AG10803 (cell line): ENCODE measurements at regions not wholly inside any gene's neighbourhood (a gene's known extent, or its start where the extent isn't known, plus 50 kb on each side); places are given as distances from the start of the nearest gene placed in this dataset.

Source experiments
- DNase-seq: peaks from one replicate; pipeline ENCODE4 v3.0.0; 2010; ENCODE audit warnings: low read depth
- H3K4me3 ChIP-seq: 2 replicates; pipeline ENCODE4 v1.5.1; 2011; ENCODE audit warnings: mild to moderate bottlenecking, low read length, control low read depth
- CTCF ChIP-seq: conservative IDR thresholded peaks from 2 replicates; pipeline ENCODE4 v1.5.1; 2011; ENCODE audit warnings: mild to moderate bottlenecking, low read length, control low read depth, inconsistent platforms

DNA sequence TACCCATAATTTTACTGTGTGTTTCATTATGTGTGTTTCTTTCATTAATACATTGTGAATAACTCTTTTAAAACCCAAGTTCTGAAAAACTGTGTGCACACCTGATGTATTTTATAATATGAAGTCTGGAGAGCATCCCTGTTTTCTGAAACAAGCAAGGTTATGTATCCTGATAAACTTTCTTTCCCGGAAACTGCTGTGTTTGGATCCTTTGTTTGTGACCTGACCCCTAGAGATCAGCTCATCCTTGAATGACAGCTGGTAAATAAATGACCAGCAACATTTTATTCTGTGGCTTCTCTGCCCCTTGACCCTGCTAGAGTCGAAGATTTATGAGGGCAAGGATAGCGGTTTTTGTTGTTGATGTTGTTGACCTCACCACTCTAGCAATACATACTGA, 535.6 kb upstream of the ZFP42 start:
- DNase-seq, result no peak
- no peak overlapping the region for H3K4me3 ChIP-seq
- TF ChIP-seq CTCF, result no peak

DNA sequence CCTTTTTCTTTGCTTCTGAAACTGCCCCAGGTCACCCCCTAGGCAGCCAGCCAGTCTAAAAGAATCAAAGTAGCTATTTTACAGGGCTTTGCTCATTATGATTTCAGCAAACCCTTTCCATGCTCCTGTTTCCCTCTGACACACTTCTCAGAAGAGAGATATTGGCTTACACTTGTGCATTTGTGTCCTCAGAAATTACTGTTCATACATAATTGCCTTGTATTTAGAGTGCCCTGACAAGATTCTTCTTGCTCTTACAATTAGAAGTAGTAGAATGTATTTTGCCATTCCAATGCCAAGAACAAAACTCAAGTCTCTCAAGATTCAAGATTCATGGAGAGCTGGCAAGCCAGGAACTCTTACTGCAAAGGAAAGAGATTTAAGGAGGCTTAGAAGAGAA, 531.0 kb upstream of the ZFP42 start:
- H3K4me3 ChIP-seq, result no peak overlapping the region
- DNase-seq, result no peak
- no peak for TF ChIP-seq CTCF

DNA sequence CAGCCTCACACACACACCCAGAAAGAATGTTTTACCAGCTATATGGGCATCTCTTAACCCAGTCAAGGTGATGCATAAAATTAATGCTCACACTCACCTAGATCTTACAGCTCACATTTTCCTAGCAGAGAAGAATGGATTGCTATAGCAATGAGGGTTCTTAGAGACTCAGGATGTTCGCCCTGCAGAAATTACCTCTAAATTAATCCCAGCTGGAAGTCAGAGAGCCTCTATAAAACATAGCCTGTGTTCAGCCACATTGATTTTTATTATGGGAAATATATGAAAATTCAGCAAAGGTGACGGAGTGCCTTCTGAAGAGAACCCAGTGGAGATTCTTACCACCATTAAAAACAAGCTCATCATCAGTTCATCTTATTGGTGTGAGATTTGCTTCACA, 528.3 kb upstream of the ZFP42 start:
- H3K4me3 ChIP-seq, result no peak overlapping the region
- TF ChIP-seq CTCF, result no peak
- no peak for DNase-seq

DNA sequence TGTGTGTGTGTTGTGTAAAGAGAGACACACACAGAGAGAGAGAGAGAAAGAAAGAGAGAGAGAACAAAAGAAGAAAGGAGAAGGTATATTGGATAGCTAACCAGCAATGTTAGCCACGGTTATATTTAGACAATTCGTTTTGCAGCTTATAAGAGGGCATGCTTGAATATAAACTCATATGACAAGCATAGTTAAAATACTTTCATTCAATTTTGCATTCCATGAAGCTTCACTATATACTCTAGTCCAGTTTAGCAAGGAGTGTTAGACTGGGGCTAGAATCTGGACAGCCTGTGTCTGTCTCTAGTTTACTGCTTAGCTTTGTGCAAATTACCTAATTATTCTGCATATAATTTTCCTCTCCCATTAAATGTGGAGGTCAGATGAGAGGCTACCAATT, 525.9 kb upstream of the ZFP42 start:
- DNase-seq, result peak; percentile 38
- no peak for TF ChIP-seq CTCF
- H3K4me3 ChIP-seq, result no peak overlapping the region

DNA sequence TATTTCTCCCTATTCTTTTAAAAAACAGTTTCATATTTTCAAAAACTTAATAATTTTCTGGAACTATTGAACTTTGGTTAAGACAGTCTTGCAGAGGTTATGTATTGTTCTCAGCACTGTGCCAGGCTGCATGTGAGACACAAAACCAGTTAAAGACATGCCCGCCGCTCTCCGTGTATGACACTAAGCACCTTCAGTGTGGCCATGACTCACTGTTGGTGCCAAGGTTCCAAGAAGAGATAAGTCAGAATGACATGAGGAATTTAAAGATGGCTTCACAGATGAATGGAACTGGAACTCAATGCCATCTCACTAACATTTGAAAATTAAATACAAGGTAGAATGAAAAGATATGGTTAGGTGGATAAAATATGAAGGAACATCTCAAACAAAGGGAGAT, 525.5 kb upstream of the ZFP42 start:
- TF ChIP-seq CTCF, result no peak
- no peak for DNase-seq
- no peak overlapping the region for H3K4me3 ChIP-seq

DNA sequence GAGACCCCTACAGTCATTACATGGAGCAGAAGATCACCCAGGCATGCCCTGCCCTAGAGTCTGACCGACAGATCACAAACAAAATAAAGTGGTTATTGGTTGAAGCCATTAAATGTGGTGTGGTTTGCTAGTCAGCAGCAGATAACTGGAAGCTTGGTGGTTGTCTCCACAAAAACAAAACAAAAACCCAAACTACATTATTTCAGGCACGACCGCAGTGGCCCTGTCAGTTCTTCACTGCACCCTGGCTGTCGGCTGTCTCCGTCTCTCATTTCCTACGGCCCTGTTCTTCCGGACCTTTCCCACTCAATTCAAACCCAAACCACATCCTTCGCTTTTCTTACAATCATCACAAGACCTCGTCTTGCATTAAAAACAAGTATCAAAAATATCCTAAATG, 521.3 kb upstream of the ZFP42 start:
- H3K4me3 ChIP-seq, result no peak overlapping the region
- TF ChIP-seq CTCF, result no peak
- DNase-seq, result no peak

DNA sequence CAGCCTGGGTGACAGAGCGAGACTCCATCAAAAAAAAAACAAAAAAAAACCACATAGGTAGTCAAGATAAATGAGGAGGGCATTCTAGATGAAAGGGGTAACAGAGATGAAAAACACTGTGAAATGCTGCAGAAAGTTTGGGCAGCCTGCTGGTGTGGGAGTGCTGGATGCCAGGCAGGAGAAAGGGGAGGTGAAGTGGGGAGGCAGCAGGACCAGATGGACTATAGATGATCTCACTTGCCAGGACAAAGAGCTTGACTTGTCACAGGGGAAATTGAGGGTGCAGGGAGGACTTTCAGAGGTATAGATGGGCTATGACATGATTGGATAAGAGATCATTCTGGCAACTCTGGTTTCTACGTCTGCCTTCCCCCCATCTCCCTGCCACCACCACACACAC, 519.7 kb upstream of the ZFP42 start:
- DNase-seq, result no peak
- H3K4me3 ChIP-seq, result no peak overlapping the region
- TF ChIP-seq CTCF, result no peak
